ENCODE measurements at regions not wholly inside any gene's neighbourhood (a gene's known extent, or its start where the extent isn't known, plus 50 kb on each side); places are given as distances from the start of the nearest gene placed in this dataset.

GRCh38 chr20:34164381-34164984 is 52.4 kb upstream of the EIF2S2 start:
- TF ChIP-seq, protein P1, sequence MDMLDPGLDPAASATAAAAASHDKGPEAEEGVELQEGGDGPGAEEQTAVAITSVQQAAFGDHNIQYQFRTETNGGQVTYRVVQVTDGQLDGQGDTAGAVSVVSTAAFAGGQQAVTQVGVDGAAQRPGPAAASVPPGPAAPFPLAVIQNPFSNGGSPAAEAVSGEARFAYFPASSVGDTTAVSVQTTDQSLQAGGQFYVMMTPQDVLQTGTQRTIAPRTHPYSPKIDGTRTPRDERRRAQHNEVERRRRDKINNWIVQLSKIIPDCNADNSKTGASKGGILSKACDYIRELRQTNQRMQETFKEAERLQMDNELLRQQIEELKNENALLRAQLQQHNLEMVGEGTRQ (IDR thresholded peaks at IDR 0.05; ENCODE audit: low read length): no peak
- no peak for TF ChIP-seq RFX5 (IDR thresholded peaks at IDR 0.05; ENCODE audit: borderline replicate concordance, low read depth, low read length)
- TF ChIP-seq, protein P2, sequence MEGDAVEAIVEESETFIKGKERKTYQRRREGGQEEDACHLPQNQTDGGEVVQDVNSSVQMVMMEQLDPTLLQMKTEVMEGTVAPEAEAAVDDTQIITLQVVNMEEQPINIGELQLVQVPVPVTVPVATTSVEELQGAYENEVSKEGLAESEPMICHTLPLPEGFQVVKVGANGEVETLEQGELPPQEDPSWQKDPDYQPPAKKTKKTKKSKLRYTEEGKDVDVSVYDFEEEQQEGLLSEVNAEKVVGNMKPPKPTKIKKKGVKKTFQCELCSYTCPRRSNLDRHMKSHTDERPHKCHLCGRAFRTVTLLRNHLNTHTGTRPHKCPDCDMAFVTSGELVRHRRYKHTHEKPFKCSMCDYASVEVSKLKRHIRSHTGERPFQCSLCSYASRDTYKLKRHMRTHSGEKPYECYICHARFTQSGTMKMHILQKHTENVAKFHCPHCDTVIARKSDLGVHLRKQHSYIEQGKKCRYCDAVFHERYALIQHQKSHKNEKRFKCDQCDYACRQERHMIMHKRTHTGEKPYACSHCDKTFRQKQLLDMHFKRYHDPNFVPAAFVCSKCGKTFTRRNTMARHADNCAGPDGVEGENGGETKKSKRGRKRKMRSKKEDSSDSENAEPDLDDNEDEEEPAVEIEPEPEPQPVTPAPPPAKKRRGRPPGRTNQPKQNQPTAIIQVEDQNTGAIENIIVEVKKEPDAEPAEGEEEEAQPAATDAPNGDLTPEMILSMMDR (IDR thresholded peaks at IDR 0.05; ENCODE audit: control extremely low read depth in 1 of 3, insufficient read depth in 1 of 3, low read depth in 1 of 3, low read length in 3 of 3): no peak
- TF ChIP-seq CHD2 (IDR thresholded peaks at IDR 0.05; ENCODE audit: low read length): no peak
- TF ChIP-seq EP300 (IDR thresholded peaks at IDR 0.05; ENCODE audit: borderline replicate concordance in 1 of 2, low read depth in 2 of 2, low read length in 2 of 2): no peak
- TF ChIP-seq SP1 (IDR thresholded peaks at IDR 0.05; ENCODE audit: low read depth, low read length): no peak
- TF ChIP-seq GTF2F1 (IDR thresholded peaks at IDR 0.05; ENCODE audit: borderline replicate concordance, low read depth, low read length): no peak
- TF ChIP-seq, protein P3, sequence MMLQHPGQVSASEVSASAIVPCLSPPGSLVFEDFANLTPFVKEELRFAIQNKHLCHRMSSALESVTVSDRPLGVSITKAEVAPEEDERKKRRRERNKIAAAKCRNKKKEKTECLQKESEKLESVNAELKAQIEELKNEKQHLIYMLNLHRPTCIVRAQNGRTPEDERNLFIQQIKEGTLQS (IDR thresholded peaks at IDR 0.05; ENCODE audit: insufficient read depth, low read depth, low read length): no peak
- no peak for TF ChIP-seq HDAC6 (IDR thresholded peaks at IDR 0.05; ENCODE audit: low read depth, low read length)
